ENCODE measurements at regions not wholly inside any gene's neighbourhood (a gene's known extent, or its start where the extent isn't known, plus 50 kb on each side); places are given as distances from the start of the nearest gene placed in this dataset.

GRCh38 chr16:6317934-6318333 is 1014.7 kb upstream of the RBFOX1 start:
- no peak for TF ChIP-seq CTCF (IDR thresholded peaks at IDR 0.05; ENCODE audit: insufficient read depth, low read length, poor library complexity, severe bottlenecking)
- no peak for TF ChIP-seq EZH2phosphoT487 (conservative IDR thresholded peaks at IDR 0.05; ENCODE audit: low read length)

Measured in SU-DHL-6 (cell line).